Mucosa of gallbladder (tissue), 1 donor: ENCODE measurements at regions not wholly inside any gene's neighbourhood (a gene's known extent, or its start where the extent isn't known, plus 50 kb on each side); places are given as distances from the start of the nearest gene placed in this dataset.
"Not testable (repeated sequence)": the region's sequence is repeated elsewhere in the genome, so short reads cannot be mapped to it uniquely, and the experiment has no call there.

ENCODE experiments used
- DNase-seq: peaks from one replicate; pipeline ENCODE4 v3.0.0-alpha.2; 2020; ENCODE audit warnings: low spot score
- donor health status: DM: no; HTN: no; CAD: no.

DNA sequence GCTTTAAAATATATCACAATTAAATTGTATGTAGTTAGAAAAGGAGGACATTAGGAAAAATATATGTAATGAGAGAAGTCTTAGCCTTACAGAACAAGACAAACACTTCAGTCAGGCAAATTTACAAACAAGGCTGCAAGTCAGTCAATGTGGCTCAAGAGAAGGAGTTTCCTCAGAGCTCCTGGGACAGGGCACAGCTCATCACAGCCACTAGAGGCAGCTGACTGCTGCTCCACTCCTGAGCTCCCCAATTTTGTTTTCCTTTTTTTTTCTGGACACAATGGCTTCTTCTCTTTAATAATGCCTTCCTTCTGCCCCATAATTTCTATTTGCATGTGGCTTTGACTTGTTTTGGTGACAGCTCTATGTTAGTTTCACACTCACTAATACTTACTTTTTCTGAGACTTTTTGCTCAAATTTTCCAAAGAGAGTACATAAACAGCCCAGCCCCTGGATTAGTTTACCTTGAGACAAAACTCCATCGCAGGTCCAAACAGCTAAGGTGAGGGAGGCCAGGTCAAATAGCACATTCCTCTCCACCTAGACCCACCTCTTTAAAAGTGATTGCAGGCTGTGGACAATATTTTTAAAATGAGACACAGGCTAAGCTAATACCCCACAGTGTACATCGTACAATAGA, 850.4 kb upstream of the FRG1 start:
- DNase-seq: no peak

- no peak for DNase-seq
Observed at GRCh38 chr4:189092581-189092980, 848.1 kb upstream of the FRG1 start.

DNA sequence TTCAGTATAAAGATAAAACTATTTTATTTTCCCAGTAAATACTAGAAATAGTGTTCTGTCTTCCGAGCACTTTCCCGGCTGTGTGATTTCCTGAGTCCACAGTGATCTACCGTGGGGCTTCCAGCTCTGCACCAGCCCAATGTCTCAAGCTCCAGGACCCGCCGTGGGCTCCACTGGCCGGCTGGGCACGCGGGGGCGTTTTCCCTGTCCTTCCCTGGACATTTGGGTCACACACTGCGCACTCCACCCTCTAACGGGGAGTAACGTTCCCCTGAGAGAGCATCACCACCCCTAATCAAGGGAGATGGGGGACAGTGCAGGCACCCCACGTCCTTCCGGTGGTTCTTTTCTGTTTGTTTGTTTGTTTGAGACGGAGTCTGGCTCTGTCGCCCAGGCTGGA, 844.6 kb upstream of the FRG1 start:
- DNase-seq: no peak

DNA sequence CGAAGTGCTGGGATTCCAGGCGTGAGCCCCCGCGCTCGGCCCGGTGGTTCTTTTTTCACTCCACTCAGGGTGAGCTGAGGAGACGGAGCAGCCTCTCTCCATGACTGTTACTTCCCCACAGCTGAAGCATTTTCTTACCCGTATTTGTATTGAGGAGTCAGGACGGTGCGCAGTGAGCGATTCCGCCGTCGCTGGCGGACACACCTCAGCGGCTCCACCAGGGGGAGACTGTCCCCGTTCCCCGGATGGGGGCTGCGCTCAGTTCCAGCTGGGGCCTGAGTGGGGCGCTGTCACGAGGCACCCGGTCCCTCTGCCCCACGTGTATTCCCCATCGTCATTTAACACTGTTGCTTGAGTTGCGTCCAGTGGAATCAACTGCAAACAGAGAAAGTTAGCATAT, 844.0 kb upstream of the FRG1 start:
- DNase-seq: no peak

DNA sequence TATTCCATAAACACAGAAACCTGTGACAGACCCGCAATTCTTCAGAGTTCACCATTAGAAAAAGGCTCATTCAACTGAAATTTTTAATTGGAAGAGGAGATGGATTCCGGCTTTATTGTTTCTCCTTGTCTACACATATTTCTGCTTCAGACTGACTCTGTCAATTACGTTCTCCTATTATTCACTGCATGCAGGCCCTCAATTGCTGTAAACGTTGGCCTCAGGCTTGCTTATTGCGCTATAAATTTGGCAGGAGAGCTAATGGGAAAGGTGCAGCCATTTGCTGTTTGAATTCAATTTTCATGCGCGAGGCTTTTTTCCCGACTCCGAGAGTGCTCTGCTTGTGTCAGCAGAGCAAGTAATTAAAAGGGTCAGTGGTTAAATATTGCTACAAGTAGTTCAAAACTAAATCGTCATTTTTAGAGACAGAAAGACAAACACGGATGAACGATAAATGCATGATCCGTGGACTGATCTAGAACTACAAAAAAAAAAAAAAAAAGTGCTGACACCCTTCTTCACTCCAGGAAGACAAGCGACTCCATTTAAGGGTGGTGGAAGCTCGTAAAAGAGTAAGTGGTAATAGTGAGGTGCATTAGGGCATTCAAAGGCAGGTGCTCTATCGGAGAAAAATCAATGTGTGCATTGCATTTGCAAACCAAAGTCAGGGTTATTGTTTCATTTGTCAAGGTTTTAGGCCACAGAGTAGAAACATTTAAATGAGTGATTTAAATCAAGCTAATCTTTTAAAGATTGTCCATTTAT, 841.6 kb upstream of the FRG1 start:
- DNase-seq: no peak

DNA sequence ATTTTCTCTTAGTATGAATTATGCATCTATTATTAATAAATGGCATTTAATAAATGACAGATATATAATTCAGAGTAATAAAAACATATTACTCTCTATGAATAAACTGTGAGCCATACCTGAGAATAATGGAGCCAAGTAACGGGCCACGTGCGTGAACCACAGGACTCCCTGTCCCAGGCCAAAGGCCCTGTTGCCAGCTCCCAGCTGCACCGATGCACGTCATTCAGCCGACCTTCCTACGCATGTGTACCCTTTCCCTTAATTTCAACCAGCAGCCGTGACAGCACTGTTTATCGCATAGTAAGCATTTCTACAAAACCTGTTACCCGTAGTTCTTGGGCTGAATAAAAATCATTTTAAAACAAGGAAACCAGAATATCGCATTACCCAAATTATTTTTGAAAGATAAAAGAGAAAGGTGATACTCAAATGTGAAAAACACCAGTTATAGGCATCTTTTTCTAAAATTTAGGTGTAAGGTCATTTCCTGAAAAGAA, 827.2 kb upstream of the FRG1 start:
- no peak for DNase-seq

GRCh38 chr4:189117426-189117825, 823.2 kb upstream of the FRG1 start:
- no peak for DNase-seq

DNA sequence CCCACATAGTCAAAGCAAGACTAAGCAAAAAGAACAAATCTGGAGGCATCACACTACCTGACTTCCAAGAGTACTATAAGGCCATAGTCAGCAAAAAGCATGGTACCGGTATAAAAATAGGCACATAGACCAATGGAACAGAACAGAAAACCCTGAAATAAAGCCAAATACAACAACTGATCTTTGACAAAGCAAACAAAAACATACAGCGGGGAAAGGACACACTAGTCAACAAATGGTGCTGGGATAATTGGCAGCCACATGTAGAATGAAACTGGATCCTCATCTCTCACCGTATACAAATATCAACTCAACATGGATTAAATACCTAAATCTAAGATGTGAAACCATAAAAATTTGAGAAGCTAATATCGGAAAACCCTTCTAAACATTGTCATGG, 819.3 kb upstream of the FRG1 start:
- no peak for DNase-seq

GRCh38 chr4:189124149-189124758, 816.4 kb upstream of the FRG1 start:
- peak; percentile 16 for DNase-seq

GRCh38 chr4:189124791-189125190, 815.9 kb upstream of the FRG1 start:
- DNase-seq: no peak

- DNase-seq: no peak
Observed at GRCh38 chr4:189126040-189126439, 814.6 kb upstream of the FRG1 start.

DNA sequence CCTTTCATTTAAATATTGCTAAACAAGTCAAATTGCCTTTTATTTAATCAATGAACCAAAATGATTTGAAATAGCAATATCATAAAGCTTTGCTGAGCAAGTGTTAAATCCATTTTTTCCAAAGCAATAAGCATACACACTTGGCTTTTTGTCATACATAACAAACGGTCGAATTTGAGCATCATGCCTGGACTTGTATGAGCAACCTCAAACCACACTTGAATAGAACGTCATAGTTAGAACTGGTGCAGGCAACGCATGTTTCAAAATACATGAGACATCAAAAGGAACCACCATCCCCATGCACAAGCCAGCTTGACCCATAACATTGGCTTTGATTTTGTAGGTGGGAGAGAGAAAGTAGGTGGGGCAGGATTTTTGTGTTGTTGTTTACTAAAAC, 812.3 kb upstream of the FRG1 start:
- DNase-seq: no peak

- DNase-seq: no peak
Observed at GRCh38 chr4:189129044-189129694, 811.5 kb upstream of the FRG1 start.

GRCh38 chr4:189131118-189131517, 809.6 kb upstream of the FRG1 start:
- DNase-seq: no peak

GRCh38 chr4:189136462-189136861, 804.2 kb upstream of the FRG1 start:
- DNase-seq: no peak

DNA sequence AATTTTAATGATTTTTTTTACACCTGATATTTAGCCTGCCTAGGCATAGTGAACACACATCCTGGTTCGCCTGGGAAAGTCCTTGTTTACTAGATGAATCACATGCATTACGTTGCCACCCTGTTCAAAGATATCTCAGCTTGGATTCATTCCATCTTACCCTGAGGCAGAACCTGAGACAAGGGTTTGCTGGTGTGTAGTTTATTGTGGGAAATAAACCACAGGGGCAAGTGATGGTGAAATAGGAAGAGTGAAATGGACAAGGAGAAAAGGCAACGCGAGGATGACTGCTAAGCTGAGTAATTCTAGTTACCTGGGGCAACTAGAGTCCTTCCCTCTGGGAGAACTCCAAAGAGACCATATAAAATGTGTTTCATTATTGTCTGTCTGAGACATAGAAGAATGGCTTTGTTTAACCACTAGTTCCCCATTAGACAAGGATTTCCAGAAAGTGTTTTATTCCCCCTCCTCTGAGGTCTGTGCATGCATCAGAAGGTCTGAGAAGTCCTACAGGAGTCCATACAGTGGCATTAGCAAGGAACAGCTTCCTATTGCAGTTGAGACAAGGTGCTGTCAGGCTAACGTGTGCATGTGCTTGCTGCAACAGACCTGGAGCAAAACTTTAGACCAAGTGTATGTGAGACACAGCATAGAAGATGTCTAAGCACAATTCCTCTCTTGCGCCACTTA, 797.3 kb upstream of the FRG1 start:
- DNase-seq: peak; percentile 37

DNA sequence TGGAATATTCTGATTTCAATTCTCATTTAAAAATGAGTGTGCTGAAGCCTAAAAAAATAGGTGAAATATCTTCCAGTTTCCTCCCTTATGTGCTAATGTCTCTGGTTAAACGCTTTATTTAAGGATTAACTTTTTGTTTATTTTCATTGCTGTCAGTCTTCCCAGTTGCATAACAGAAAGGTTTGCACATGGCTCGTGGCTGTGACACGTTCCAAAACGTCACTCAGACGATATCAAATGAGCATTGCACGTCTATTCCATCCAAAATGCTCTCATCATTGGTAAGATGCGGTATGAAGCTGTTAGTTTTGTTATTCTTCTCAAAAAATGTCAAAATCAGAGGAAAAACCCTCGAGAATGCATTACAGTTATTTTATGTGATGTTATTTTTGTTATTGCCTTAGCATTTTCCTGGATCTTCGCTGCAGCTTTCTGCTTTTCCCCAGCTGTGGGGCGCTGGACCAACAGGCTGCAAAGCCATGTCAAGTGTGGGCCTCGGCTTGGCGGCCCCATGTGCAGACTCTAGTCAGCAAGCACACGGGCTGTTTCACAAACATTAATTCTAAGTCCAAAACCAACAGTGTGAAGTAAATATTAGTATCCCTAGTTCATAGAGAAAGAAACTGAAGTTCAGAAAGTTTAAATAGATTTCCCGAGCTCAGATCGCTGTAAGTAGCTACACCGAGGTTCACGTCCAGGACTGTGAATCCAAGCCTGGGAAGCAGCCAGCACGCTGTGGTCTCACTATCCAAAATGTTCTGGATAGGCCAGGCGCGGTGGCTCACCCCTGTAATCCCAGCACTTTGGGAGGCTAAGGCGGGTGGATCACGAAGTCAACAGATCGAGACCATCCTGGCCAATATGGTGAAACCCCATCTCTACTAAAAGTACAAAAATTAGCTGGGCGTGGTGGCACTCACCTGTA, 793.4 kb upstream of the FRG1 start:
- peak; percentile 12 for DNase-seq

GRCh38 chr4:189155083-189155482, 785.6 kb upstream of the FRG1 start:
- not testable (repeated sequence) for DNase-seq

DNA sequence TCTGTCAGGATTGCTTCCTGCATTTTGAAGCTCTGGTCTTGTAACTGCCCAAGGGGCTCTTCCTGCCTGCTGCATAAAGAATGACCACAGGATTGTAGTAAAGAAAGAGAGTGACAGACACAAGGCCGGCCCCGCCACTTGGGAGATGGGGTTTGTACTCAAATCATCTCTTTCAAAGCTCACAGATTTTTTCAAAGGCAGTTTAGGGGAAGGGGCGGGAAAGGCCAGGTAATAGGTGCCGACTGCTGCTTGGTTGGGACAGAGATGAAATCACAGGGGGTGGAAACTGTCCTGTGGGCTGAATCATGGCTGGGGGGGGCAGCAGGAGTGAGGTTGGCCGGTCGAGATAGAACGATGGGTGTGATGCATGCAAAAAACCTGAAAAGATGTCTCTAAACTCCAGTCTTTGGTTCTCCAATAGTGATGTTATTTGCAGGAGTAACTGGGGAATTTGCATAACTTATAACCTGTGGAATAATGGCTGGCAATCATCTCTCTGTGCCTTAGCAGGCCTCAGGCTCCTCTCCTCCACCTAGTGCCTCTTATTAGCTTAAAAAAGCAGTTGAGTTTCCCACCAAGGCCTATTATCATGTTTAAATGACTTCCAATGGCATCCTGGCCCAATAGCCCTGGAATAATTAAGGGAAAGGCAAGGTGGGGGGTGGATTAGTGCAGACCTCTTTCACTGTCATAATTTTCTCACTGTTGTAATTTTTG, 778.4 kb upstream of the FRG1 start:
- no peak for DNase-seq

DNA sequence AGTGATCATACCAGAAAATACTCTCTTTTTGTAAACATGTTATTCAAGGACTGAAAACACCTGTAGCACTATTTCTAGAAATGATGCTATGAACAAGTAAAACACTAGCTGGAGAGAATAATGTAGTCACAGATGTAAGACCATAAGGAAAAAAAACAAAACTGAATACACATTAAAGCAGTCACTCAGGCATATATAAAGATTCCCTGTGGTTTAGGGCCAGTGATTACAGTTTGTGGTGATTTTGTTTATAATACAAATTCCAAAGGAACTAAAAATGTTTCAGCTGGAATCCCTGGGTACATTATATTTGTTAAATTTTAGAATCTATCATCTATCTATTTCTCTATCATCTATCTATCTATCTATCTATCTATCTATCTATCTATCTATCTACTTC, 777.8 kb upstream of the FRG1 start:
- no peak for DNase-seq
